Nephron (organoid): ENCODE measurements at regions not wholly inside any gene's neighbourhood (a gene's known extent, or its start where the extent isn't known, plus 50 kb on each side); places are given as distances from the start of the nearest gene placed in this dataset.
A peak's percentile ranks its signal among the peaks of the same experiment; 100 is the strongest.

ENCODE experiments used
- H3K27ac Mint-ChIP-seq, 3 experiments: 2 replicates each; pipeline ENCODE4 v1.8.0; 2020; ENCODE audit warnings: mixed read lengths in 3 of 3, mild to moderate bottlenecking in 2 of 3, moderate library complexity in 1 of 3
- H3K27me3 Mint-ChIP-seq: 2 replicates; pipeline ENCODE4 v1.8.0; 2021; ENCODE audit warnings: low read depth, mild to moderate bottlenecking, moderate library complexity, mixed read lengths
- H3K36me3 Mint-ChIP-seq: 2 replicates; pipeline ENCODE4 v1.8.0; 2020; ENCODE audit warnings: low read depth, mixed read lengths
- H3K4me1 Mint-ChIP-seq: 2 replicates; pipeline ENCODE4 v1.8.0; 2020; ENCODE audit warnings: mixed read lengths
- H3K4me3 Mint-ChIP-seq, 3 experiments: 2 replicates each; pipeline ENCODE4 v1.8.0; 2020; ENCODE audit warnings: mild to moderate bottlenecking in 3 of 3, mixed read lengths in 3 of 3, moderate library complexity in 2 of 3
- H3K9me3 Mint-ChIP-seq: 2 replicates; pipeline ENCODE4 v1.8.0; 2020; ENCODE audit warnings: mixed read lengths
- TF ChIP-seq, protein P1 (sequence below), 3 experiments: fragments of 200-600 bp; sonication (generic); IDR thresholded peaks; one replicate each; pipeline ENCODE4 v1.5.0; 2021; ENCODE audit warnings: antibody characterized with exemption in 3 of 3; ENCODE audit not compliant: unreplicated experiment in 3 of 3

- TF ChIP-seq, protein P1, sequence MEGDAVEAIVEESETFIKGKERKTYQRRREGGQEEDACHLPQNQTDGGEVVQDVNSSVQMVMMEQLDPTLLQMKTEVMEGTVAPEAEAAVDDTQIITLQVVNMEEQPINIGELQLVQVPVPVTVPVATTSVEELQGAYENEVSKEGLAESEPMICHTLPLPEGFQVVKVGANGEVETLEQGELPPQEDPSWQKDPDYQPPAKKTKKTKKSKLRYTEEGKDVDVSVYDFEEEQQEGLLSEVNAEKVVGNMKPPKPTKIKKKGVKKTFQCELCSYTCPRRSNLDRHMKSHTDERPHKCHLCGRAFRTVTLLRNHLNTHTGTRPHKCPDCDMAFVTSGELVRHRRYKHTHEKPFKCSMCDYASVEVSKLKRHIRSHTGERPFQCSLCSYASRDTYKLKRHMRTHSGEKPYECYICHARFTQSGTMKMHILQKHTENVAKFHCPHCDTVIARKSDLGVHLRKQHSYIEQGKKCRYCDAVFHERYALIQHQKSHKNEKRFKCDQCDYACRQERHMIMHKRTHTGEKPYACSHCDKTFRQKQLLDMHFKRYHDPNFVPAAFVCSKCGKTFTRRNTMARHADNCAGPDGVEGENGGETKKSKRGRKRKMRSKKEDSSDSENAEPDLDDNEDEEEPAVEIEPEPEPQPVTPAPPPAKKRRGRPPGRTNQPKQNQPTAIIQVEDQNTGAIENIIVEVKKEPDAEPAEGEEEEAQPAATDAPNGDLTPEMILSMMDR (IDR thresholded peaks at IDR 0.05; ENCODE audit: unreplicated experiment in 3 of 3), result no peak
- peaks cover 13% of the 10 kb centered on the region for H3K27me3 Mint-ChIP-seq
- peaks cover 25% of the 10 kb centered on the region for H3K4me1 Mint-ChIP-seq
- H3K36me3 Mint-ChIP-seq, result no peaks in the 10 kb centered on the region
- peak overlapping the region in 1 of 3 experiments; percentile 23 for H3K27ac Mint-ChIP-seq
- H3K9me3 Mint-ChIP-seq, result peaks cover 10% of the 10 kb centered on the region
- H3K4me3 Mint-ChIP-seq, result no peak overlapping the region
Observed at GRCh38 chr2:12060886-12061285, 314.5 kb downstream of the LPIN1 start.

- TF ChIP-seq, protein P1 (IDR thresholded peaks at IDR 0.05; ENCODE audit: unreplicated experiment in 3 of 3), result no peak
- Mint-ChIP-seq H3K4me3 (no peak overlapping the region), H3K36me3 (no peaks in the 10 kb centered on the region), H3K27me3 (peaks cover 12% of the 10 kb centered on the region), H3K4me1 (peaks cover 25% of the 10 kb centered on the region), H3K9me3 (peaks cover 9% of the 10 kb centered on the region), H3K27ac (no peak overlapping the region)
Observed at GRCh38 chr2:12061286-12062052, 315.0 kb downstream of the LPIN1 start.

- Mint-ChIP-seq H3K9me3 (peaks cover 11% of the 10 kb centered on the region), H3K4me3 (no peak overlapping the region), H3K36me3 (no peaks in the 10 kb centered on the region), H3K27me3 (peaks cover 12% of the 10 kb centered on the region), H3K4me1 (peaks cover 25% of the 10 kb centered on the region), H3K27ac (no peak overlapping the region)
- TF ChIP-seq, protein P1 (IDR thresholded peaks at IDR 0.05; ENCODE audit: unreplicated experiment in 3 of 3), result no peak
Observed at GRCh38 chr2:12062053-12062395, 315.6 kb downstream of the LPIN1 start.

DNA sequence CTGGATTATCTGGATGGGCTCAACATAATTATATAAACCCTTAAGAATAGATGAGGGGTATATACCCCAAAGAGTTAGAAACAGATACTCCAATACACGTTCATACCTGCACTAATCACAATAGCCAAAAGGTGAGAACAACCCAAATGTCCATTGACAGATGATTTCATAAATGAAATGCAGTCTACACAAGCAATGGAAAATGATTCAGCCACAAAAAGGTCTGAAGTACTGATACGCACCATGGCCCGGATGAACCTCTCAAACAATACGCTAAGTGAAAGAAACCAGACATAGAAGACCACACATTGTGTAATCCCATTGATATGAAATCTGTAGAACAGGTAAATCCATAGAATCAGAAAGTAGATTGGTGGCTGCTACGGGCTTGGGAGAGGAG, 316.8 kb downstream of the LPIN1 start:
- Mint-ChIP-seq H3K27ac (no peak overlapping the region), H3K4me1 (peaks cover 25% of the 10 kb centered on the region), H3K9me3 (peaks cover 11% of the 10 kb centered on the region), H3K4me3 (no peak overlapping the region), H3K27me3 (peaks cover 12% of the 10 kb centered on the region), H3K36me3 (no peaks in the 10 kb centered on the region)
- TF ChIP-seq, protein P1 (IDR thresholded peaks at IDR 0.05; ENCODE audit: unreplicated experiment in 3 of 3), result no peak

GRCh38 chr2:12064153-12064552, 317.7 kb downstream of the LPIN1 start:
- Mint-ChIP-seq H3K27me3 (peaks cover 12% of the 10 kb centered on the region), H3K36me3 (no peaks in the 10 kb centered on the region), H3K27ac (no peak overlapping the region), H3K4me3 (no peak overlapping the region), H3K9me3 (peaks cover 11% of the 10 kb centered on the region), H3K4me1 (peaks cover 22% of the 10 kb centered on the region)
- TF ChIP-seq, protein P1 (IDR thresholded peaks at IDR 0.05; ENCODE audit: unreplicated experiment in 3 of 3), result no peak

DNA sequence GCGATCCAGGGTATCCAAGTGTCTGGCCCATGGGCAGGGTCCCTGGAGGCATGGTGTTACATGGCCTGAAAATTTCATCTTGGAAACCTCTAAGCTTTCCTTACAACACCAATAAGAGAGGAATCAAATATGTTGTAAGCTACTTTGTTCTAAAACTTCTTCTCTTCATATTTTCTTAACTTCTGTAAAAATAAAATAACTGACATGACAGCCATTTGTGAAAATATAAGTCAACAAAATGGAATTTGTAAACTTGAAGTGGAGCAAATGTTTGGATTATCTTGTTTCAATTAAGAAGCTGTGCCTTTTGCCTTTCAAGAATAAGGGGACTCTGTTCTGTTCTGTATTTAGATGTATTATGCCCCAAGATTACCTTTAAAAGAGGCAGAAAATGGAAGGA, 319.7 kb downstream of the LPIN1 start:
- H3K36me3 Mint-ChIP-seq, result no peaks in the 10 kb centered on the region
- TF ChIP-seq, protein P1 (IDR thresholded peaks at IDR 0.05; ENCODE audit: unreplicated experiment in 3 of 3), result no peak
- peaks cover 12% of the 10 kb centered on the region for H3K4me1 Mint-ChIP-seq
- H3K9me3 Mint-ChIP-seq, result peaks cover 9% of the 10 kb centered on the region
- no peak overlapping the region for H3K27ac Mint-ChIP-seq
- peaks cover 12% of the 10 kb centered on the region for H3K27me3 Mint-ChIP-seq
- no peak overlapping the region for H3K4me3 Mint-ChIP-seq
